ENCODE measurements at regions not wholly inside any gene's neighbourhood (a gene's known extent, or its start where the extent isn't known, plus 50 kb on each side); places are given as distances from the start of the nearest gene placed in this dataset.

GRCh38 chr7:86013662-86014061 lies 630.0 kb upstream of the GRM3 start:
- no peak for TF ChIP-seq POLR2A (IDR thresholded peaks at IDR 0.05)
- TF ChIP-seq CTCF (IDR thresholded peaks at IDR 0.05) = no peak
- no peak for TF ChIP-seq POLR2AphosphoS5 (IDR thresholded peaks at IDR 0.05)
